IMR-90 (cell line): ENCODE measurements at regions not wholly inside any gene's neighbourhood (a gene's known extent, or its start where the extent isn't known, plus 50 kb on each side); places are given as distances from the start of the nearest gene placed in this dataset.

Experiments
- ATAC-seq: fragments of 200-7000 bp; cut with Tn5 transposase; 2 replicates; pipeline ENCODE4 v1.9.1; 2020; ENCODE audit warnings: low read depth, mild to moderate bottlenecking, moderate library complexity
- BruUV-seq: library from RNA; stranded (reverse); fragments of 400-500 nt; replicated peaks from 2 replicates; lab custom pipeline; 2021; lab: Mats Ljungman, UMichigan
- CTCF ChIA-PET: fragments of 300-600 bp; formaldehyde crosslinking; extraction: SDS; loops from one replicate; lab custom pipeline; 2021; ENCODE audit warnings: antibody characterized with exemption; lab: Yijun Ruan, JAX
- POLR2A ChIA-PET: fragments of 300-600 bp; sonication (Branson Sonifier 250); formaldehyde crosslinking; loops from one replicate; lab custom pipeline; 2022; ENCODE audit warnings: antibody characterized with exemption; ENCODE audit not compliant: unreplicated experiment; lab: Charles Lee
- DNase-seq: peaks from one replicate; pipeline ENCODE4 v3.0.0; 2013
- H2AFZ ChIP-seq: replicated peaks from 2 replicates; pipeline ENCODE3; 2013; ENCODE audit warnings: low read length, mild to moderate bottlenecking; ENCODE audit not compliant: poor library complexity
- H2AK5ac ChIP-seq: 2 replicates; pipeline ENCODE4 v1.6.1; 2013; ENCODE audit warnings: low read depth, low read length, inconsistent platforms
- H2AK9ac ChIP-seq: replicated peaks from 2 replicates; pipeline ENCODE3; 2013; ENCODE audit warnings: mild to moderate bottlenecking, low read depth, low read length, moderate library complexity; ENCODE audit not compliant: poor library complexity
- H2BK120ac ChIP-seq: 2 replicates; pipeline ENCODE4 v1.6.1; 2013; ENCODE audit warnings: low read depth, low read length, inconsistent platforms
- H2BK15ac ChIP-seq: 3 replicates; pipeline ENCODE4 v1.6.1; 2013; ENCODE audit warnings: low read depth, low read length, inconsistent platforms
- H2BK20ac ChIP-seq: 2 replicates; pipeline ENCODE4 v1.6.1; 2013; ENCODE audit warnings: low read depth, mild to moderate bottlenecking, inconsistent platforms, low read length, moderate library complexity
- H2BK5ac ChIP-seq: 2 replicates; pipeline ENCODE4 v1.6.1; 2013; ENCODE audit warnings: mild to moderate bottlenecking, low read depth, low read length, inconsistent platforms; ENCODE audit not compliant: poor library complexity, severe bottlenecking
- H3K14ac ChIP-seq: replicated peaks from 2 replicates; pipeline ENCODE4 v1.6.1; 2013; ENCODE audit warnings: low read depth, low read length, inconsistent platforms
- H3K18ac ChIP-seq: 2 replicates; pipeline ENCODE4 v1.6.1; 2013; ENCODE audit warnings: low read depth, low read length, control low read depth
- H3K23ac ChIP-seq: 2 replicates; pipeline ENCODE4 v1.6.1; 2013; ENCODE audit warnings: low read depth, low read length, inconsistent platforms
- H3K27ac ChIP-seq: 2 replicates; pipeline ENCODE4 v1.5.1; 2013; ENCODE audit warnings: mild to moderate bottlenecking, control low read depth, low read length; ENCODE audit not compliant: insufficient read depth
- H3K27me3 ChIP-seq: 2 replicates; pipeline ENCODE4 v1.6.1; 2013; ENCODE audit warnings: low read length; ENCODE audit not compliant: control insufficient read depth, insufficient read depth
- H3K36me3 ChIP-seq: 2 replicates; pipeline ENCODE4 v1.6.1; 2013; ENCODE audit warnings: low read length, mixed read lengths; ENCODE audit not compliant: control insufficient read depth, insufficient read depth
- H3K4ac ChIP-seq: 2 replicates; pipeline ENCODE4 v1.6.1; 2013; ENCODE audit warnings: low read depth, low read length, inconsistent platforms
- H3K4me1 ChIP-seq: 2 replicates; pipeline ENCODE4 v1.6.1; 2013; ENCODE audit warnings: low read length, mixed read lengths; ENCODE audit not compliant: control insufficient read depth, insufficient read depth
- H3K4me2 ChIP-seq: 2 replicates; pipeline ENCODE4 v1.6.1; 2013; ENCODE audit warnings: low read depth, mild to moderate bottlenecking, control low read depth, low read length, moderate library complexity
- H3K4me3 ChIP-seq: 2 replicates; pipeline ENCODE4 v1.5.1; 2013; ENCODE audit warnings: low read depth, mild to moderate bottlenecking, control low read depth, low read length, moderate library complexity; ENCODE audit not compliant: insufficient read depth
- H3K56ac ChIP-seq: 2 replicates; pipeline ENCODE4 v1.6.1; 2013; ENCODE audit warnings: low read length, inconsistent platforms; ENCODE audit not compliant: insufficient read depth; ENCODE audit errors: extremely low read depth
- H3K79me1 ChIP-seq, 2 experiments: 2 replicates each; pipeline ENCODE4 v1.6.1; 2013; ENCODE audit warnings: low read length in 2 of 2, inconsistent platforms in 1 of 2, low read depth in 1 of 2
- H3K9ac ChIP-seq: 2 replicates; pipeline ENCODE4 v1.6.1; 2013; ENCODE audit warnings: low read depth, low read length, control low read depth
- H3K9me1 ChIP-seq: 2 replicates; pipeline ENCODE4 v1.6.1; 2013; ENCODE audit warnings: low read length, inconsistent platforms; ENCODE audit not compliant: insufficient read depth
- H3K9me3 ChIP-seq: 2 replicates; pipeline ENCODE4 v1.6.1; 2013; ENCODE audit warnings: low read length; ENCODE audit not compliant: control insufficient read depth, insufficient read depth
- H4K20me1 ChIP-seq: 2 replicates; pipeline ENCODE4 v1.6.1; 2013; ENCODE audit warnings: low read length, inconsistent platforms; ENCODE audit not compliant: insufficient read depth
- H4K5ac ChIP-seq: 2 replicates; pipeline ENCODE4 v1.6.1; 2013; ENCODE audit warnings: mild to moderate bottlenecking, low read depth, low read length, control low read depth
- H4K8ac ChIP-seq, 2 experiments: 2 replicates each; pipeline ENCODE4 v1.6.1; 2013; ENCODE audit warnings: low read depth in 2 of 2, low read length in 2 of 2, control low read depth in 1 of 2, inconsistent platforms in 1 of 2
- H4K91ac ChIP-seq: 2 replicates; pipeline ENCODE4 v1.6.1; 2013; ENCODE audit warnings: low read depth, low read length, inconsistent platforms; ENCODE audit not compliant: insufficient read depth
- BHLHE40 ChIP-seq: fragments of 150-350 bp; IDR thresholded peaks from 2 replicates; pipeline ENCODE4 v1.6.1; 2016; ENCODE audit warnings: mild to moderate bottlenecking, low read depth, low read length
- CEBPB ChIP-seq: IDR thresholded peaks from 2 replicates; pipeline ENCODE4 v1.6.1; 2012; ENCODE audit warnings: low read depth, low read length, improper control_type of control experiment
- CHD1 ChIP-seq: IDR thresholded peaks from 2 replicates; pipeline ENCODE4 v1.6.1; 2012; ENCODE audit warnings: low read depth, low read length, improper control_type of control experiment
- CTCF ChIP-seq: conservative IDR thresholded peaks from 2 replicates; pipeline ENCODE4 v1.5.1; 2012; ENCODE audit warnings: mild to moderate bottlenecking, low read depth, low read length, improper control_type of control experiment
- ELK1 ChIP-seq: fragments of 150-350 bp; IDR thresholded peaks from 2 replicates; pipeline ENCODE4 v1.6.1; 2016; ENCODE audit warnings: low read depth, mild to moderate bottlenecking, low read length, moderate library complexity, borderline replicate concordance
- FOS ChIP-seq: fragments of 150-350 bp; IDR thresholded peaks from 2 replicates; pipeline ENCODE4 v1.6.1; 2016; ENCODE audit warnings: low read depth, low read length
- MAFK ChIP-seq: IDR thresholded peaks from 2 replicates; pipeline ENCODE4 v1.6.1; 2012; ENCODE audit warnings: low read depth, low read length, improper control_type of control experiment
- MAZ ChIP-seq: IDR thresholded peaks from 2 replicates; pipeline ENCODE4 v1.6.1; 2012; ENCODE audit warnings: low read depth, mild to moderate bottlenecking, low read length, improper control_type of control experiment, moderate library complexity, borderline replicate concordance
- NFE2L2 ChIP-seq: fragments of 150-350 bp; IDR thresholded peaks from 2 replicates; pipeline ENCODE4 v1.6.1; 2016; ENCODE audit warnings: low read depth, mild to moderate bottlenecking, low read length
- POLR2A ChIP-seq: IDR thresholded peaks from 2 replicates; pipeline ENCODE4 v1.6.1; 2012; ENCODE audit warnings: mild to moderate bottlenecking, low read depth, low read length
- RAD21 ChIP-seq: IDR thresholded peaks from 2 replicates; pipeline ENCODE4 v1.6.1; 2012; ENCODE audit warnings: low read length, improper control_type of control experiment
- RCOR1 ChIP-seq: IDR thresholded peaks from 2 replicates; pipeline ENCODE4 v1.6.1; 2012; ENCODE audit warnings: mild to moderate bottlenecking, low read length, improper control_type of control experiment; ENCODE audit not compliant: insufficient replicate concordance
- RFX5 ChIP-seq: IDR thresholded peaks from 2 replicates; pipeline ENCODE4 v1.8.0; 2012; ENCODE audit warnings: low read depth, mild to moderate bottlenecking, low read length, moderate library complexity
- USF2 ChIP-seq: fragments of 150-350 bp; IDR thresholded peaks from 2 replicates; pipeline ENCODE4 v1.6.1; 2017; ENCODE audit warnings: mild to moderate bottlenecking, antibody characterized with exemption, low read length, low read depth
- WGBS, 2 experiments: methylation state at CpG; one replicate each; pipeline versions ENCODE4 v1.1.5 to v1.1.7; 2013; ENCODE audit warnings: missing lambda C conversion rate in 2 of 2; ENCODE audit not compliant: insufficient read length in 1 of 2; ENCODE audit errors: extremely low coverage in 2 of 2; 5-methylcytosine and 5-hydroxymethylcytosine counted together
- dilution Hi-C: fragments of 300-500 bp; cut with HindIII; formaldehyde crosslinking; loops from one replicate; pipeline ENCODE4 v1.14.3; 2018; ENCODE audit warnings: low sequenced_read_pairs; ENCODE audit not compliant: unreplicated experiment
- in situ Hi-C: fragments of 300-500 bp; cut with MboI; formaldehyde crosslinking; loops from 3 replicates; pipeline ENCODE4 v1.14.3; 2019; ENCODE audit warnings: low sequenced_read_pairs, inconsistent platforms, mixed read lengths
- intact Hi-C: fragments of 100-400 bp; cut with micrococcal nuclease; formaldehyde crosslinking; loops from 2 replicates; pipeline ENCODE4 v1.10.0; 2022

GRCh38 chr10:125344573-125345171 lies 184.3 kb upstream of the CTBP2 start:
- in situ Hi-C loops (loop anchor here (10.0 kb wide), 1 partner anchor 180 kb away; the partner anchor contains the start of gene CTBP2), intact Hi-C loops (loop anchor here (5.0 kb wide), 1 partner anchor 352 kb away; no protein-coding TSS in a partner anchor), dilution Hi-C loops (no loop called here)
- Histone ChIP-seq H3K27ac (no peak overlapping the region), H3K9me3 (no peaks in the 10 kb centered on the region), H3K27me3 (peaks cover 4% of the 10 kb centered on the region), H4K5ac (no peak overlapping the region), H3K14ac (no peak overlapping the region), H2AFZ (peak overlapping the region; percentile 56), H3K18ac (no peak overlapping the region), H3K36me3 (no peaks in the 10 kb centered on the region), H3K79me1 (no peaks in the 10 kb centered on the region), H2BK5ac (no peak overlapping the region), H4K8ac (no peak overlapping the region), H3K56ac (no peak overlapping the region), H2BK15ac (no peak overlapping the region), H3K4me2 (no peak overlapping the region), H3K9ac (no peak overlapping the region), H2AK5ac (no peak overlapping the region), H3K23ac (no peak overlapping the region), H3K9me1 (no peaks in the 10 kb centered on the region), H2AK9ac (no peak overlapping the region), H4K91ac (no peak overlapping the region), H2BK20ac (no peak overlapping the region), H2BK120ac (no peak overlapping the region), H3K4ac (no peak overlapping the region), H3K4me1 (peaks cover 3% of the 10 kb centered on the region; the same call in 1 of the 2 replicates), H3K4me3 (no peak overlapping the region), H4K20me1 (no peaks in the 10 kb centered on the region)
- no TSS peak for BruUV-seq
- CTCF ChIA-PET, result interaction anchor here (0.6 to 1.1 kb wide), 2 partner anchors 30 to 113 kb away, joined by 3 read pairs; no protein-coding TSS in a partner anchor
- WGBS, 2 experiments, result 49% methylated on average over 8 of the region's 19 CpGs; no CpG with 5 or more reads in 1 of the 2 experiments
- TF ChIP-seq CEBPB (no peak), FOS (no peak), POLR2A (no peak), USF2 (no peak), MAFK (no peak), BHLHE40 (no peak), RFX5 (no peak), RAD21 (no peak), CTCF (no peak), NFE2L2 (no peak), MAZ (no peak), CHD1 (no peak), RCOR1 (no peak), ELK1 (no peak)
- POLR2A ChIA-PET, result no interaction called here
- DNase-seq (no peak), ATAC-seq (no peak)
